ENCODE measurements at regions not wholly inside any gene's neighbourhood (a gene's known extent, or its start where the extent isn't known, plus 50 kb on each side); places are given as distances from the start of the nearest gene placed in this dataset.
"Not testable (repeated sequence)": the region's sequence is repeated elsewhere in the genome, so short reads cannot be mapped to it uniquely, and the experiment has no call there.

GRCh38 chr5:119780145-119780544 lies 150.8 kb downstream of the FAM170A start:
- in situ Hi-C loops (cut with HindIII; ENCODE audit: low sequenced_read_pairs); DNase-seq (ENCODE audit: low spot score): not testable (repeated sequence)

DNA sequence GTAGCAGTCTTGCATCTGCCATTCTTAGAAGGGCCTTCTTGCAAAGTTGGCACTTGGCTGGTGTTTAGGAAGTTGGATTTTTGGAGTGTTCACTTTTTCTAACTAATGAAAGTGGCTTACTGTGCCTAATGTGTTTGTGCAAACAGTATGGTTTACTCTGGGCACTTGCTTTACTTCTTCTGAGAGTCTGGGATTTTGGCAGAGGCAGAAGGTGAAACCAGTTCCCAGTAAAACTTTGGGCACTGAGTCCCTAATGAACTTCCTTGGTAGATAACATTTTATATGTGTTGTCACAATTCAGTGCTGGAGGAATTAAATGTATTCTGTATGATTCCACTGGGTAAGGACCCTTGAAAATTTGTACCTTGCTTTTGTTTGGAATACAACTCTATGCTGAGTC lies 155.7 kb downstream of the FAM170A start:
- in situ Hi-C loops (cut with HindIII; ENCODE audit: low sequenced_read_pairs): no loop called here
- no peak for DNase-seq (ENCODE audit: low spot score)

DNA sequence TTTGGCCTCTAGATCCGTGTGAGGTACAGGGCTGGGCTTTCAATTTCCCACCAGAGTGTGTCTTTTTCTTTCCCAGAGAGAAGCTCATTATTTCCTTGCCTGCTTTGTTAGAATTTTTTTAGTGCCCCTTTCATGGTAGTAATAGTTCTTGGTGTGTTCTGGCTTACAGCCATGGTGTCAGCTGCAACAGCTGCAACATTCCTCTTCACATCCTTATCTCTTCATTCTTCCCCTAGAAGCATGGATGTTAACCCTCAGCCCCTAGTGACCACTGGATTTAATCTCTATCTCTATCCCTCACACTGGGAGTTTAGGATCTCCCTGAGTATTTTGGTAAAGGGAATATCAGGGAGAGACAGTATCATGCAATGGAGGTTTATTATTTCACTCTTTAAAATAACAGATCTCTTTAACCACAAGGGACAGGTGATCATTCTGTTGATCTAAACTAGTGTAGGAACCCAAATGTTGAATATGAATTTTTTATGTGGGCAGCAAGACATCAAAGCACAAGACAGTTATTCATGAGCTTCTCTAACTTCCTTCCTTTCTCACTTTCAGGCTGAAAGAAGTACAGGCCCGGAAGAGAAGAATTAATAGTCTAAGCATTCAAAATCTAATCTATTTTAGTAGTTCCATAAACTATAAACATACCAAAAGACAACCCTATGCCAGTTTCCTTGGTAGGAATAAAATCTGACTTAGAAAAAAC lies 160.2 kb downstream of the FAM170A start:
- in situ Hi-C loops (cut with HindIII; ENCODE audit: low sequenced_read_pairs): no loop called here
- no peak for DNase-seq (ENCODE audit: low spot score)

- in situ Hi-C loops (cut with HindIII; ENCODE audit: low sequenced_read_pairs): no loop called here
- DNase-seq (ENCODE audit: low spot score): no peak
These were observed 162.9 kb downstream of the FAM170A start for GRCh38 chr5:119792161-119792799.

GRCh38 chr5:119795768-119796167 lies 166.4 kb downstream of the FAM170A start:
- in situ Hi-C loops (cut with HindIII; ENCODE audit: low sequenced_read_pairs): no loop called here
- DNase-seq (ENCODE audit: low spot score): no peak

- in situ Hi-C loops (cut with HindIII; ENCODE audit: low sequenced_read_pairs): no loop called here
- DNase-seq (ENCODE audit: low spot score): no peak
These were observed 172.2 kb downstream of the FAM170A start for GRCh38 chr5:119801570-119801969.

- in situ Hi-C loops (cut with HindIII; ENCODE audit: low sequenced_read_pairs): no loop called here
- DNase-seq (ENCODE audit: low spot score): no peak
These were observed 178.7 kb downstream of the FAM170A start for GRCh38 chr5:119808024-119808423.

GRCh38 chr5:119808474-119808873 lies 179.1 kb downstream of the FAM170A start:
- in situ Hi-C loops (cut with HindIII; ENCODE audit: low sequenced_read_pairs): no loop called here
- DNase-seq (ENCODE audit: low spot score): no peak

DNA sequence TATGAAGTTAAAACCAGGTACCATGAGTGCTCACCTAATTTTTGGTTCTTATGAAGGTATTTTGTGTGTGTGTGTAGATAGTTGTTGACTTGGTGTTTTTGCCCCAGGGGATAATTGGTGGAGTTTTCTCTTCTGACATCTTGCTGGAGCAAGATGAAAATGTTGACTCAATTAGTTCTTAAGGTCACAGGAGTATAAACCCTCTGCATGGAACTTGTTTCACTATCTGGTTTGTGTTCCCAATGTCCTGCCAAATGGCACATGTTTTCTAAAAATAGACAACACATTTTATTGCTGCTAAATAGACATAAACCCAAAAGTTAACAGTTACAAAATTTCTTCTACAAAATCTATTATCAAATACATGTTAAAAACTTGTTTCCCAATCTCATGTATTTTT lies 180.9 kb downstream of the FAM170A start:
- DNase-seq (ENCODE audit: low spot score): no peak
- in situ Hi-C loops (cut with HindIII; ENCODE audit: low sequenced_read_pairs): no loop called here

GRCh38 chr5:119811458-119811857 lies 182.1 kb downstream of the FAM170A start:
- in situ Hi-C loops (cut with HindIII; ENCODE audit: low sequenced_read_pairs): no loop called here

GRCh38 chr5:119814655-119815054 lies 185.3 kb downstream of the FAM170A start:
- no peak for DNase-seq (ENCODE audit: low spot score)
- in situ Hi-C loops (cut with HindIII; ENCODE audit: low sequenced_read_pairs): no loop called here

More at GRCh38 chr5:119811458-119811857, 182.1 kb downstream of the FAM170A start:
- no peak for DNase-seq (ENCODE audit: low spot score)

DNA sequence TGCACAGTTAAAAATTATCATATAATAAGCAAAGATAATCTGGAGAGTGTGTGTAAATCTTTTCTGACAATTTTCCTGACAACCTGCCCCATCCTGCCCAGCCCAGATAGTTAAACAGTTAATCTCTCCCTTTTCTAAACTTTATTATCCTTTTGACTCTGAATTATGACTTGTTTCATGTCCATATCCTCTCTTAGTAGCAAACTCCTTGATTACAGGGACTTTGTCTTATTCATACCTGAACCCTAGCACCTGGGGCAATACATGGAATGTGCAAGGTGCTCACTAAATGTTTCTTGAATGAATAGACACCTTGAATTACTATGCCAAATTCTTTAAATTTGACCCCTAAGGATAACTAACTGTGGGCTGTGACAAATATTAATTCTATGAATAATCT lies 186.7 kb downstream of the FAM170A start:
- in situ Hi-C loops (cut with HindIII; ENCODE audit: low sequenced_read_pairs): no loop called here
- DNase-seq (ENCODE audit: low spot score): no peak

DNA sequence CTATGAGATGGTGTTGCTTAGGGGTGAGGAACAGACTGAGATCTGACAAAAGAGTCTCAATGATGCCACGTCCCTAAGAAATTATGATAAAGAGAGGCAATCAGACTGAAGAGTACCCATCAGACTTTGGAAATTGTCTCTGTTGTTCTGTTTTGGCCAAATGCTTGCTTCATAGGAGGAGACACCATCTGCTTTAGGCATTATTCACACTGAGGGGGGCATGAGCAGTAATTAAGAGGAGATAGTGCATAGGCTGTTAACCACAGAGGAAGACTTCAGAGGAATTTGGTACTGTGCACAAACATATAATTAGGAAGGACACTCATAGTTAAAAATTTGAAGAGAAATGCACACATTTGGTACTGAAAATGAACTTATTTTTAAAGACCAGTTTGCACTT lies 190.7 kb downstream of the FAM170A start:
- DNase-seq (ENCODE audit: low spot score): no peak
- in situ Hi-C loops (cut with HindIII; ENCODE audit: low sequenced_read_pairs): no loop called here

DNA sequence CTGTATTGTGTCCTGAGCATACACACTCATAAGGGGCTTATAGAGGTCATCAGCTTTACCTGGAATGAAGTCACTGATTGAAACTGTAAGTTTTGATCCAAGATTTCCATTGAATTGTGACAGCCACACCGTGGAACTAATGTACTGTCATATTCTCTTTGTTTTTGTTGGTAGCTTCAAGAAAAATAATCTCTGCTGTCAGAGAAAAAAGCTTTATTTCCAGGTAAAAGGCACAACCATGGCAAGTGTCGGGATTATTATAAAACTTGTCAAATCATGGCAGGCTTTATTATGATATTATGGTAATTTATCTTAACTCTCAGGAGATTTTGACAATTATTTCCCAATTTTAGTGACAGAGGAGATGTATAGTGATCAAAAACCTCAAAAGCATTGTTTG lies 191.2 kb downstream of the FAM170A start:
- in situ Hi-C loops (cut with HindIII; ENCODE audit: low sequenced_read_pairs): no loop called here
- no peak for DNase-seq (ENCODE audit: low spot score)

GRCh38 chr5:119828541-119828940 lies 199.2 kb downstream of the FAM170A start:
- DNase-seq (ENCODE audit: low spot score): no peak
- in situ Hi-C loops (cut with HindIII; ENCODE audit: low sequenced_read_pairs): no loop called here

- DNase-seq (ENCODE audit: low spot score): no peak
- in situ Hi-C loops (cut with HindIII; ENCODE audit: low sequenced_read_pairs): no loop called here
These were observed 200.0 kb downstream of the FAM170A start for GRCh38 chr5:119829341-119829740.

- no peak for DNase-seq (ENCODE audit: low spot score)
- in situ Hi-C loops (cut with HindIII; ENCODE audit: low sequenced_read_pairs): no loop called here
These were observed 203.8 kb downstream of the FAM170A start for GRCh38 chr5:119833176-119833575.

- DNase-seq (ENCODE audit: low spot score): no peak
- in situ Hi-C loops (cut with HindIII; ENCODE audit: low sequenced_read_pairs): no loop called here
These were observed 210.8 kb downstream of the FAM170A start for GRCh38 chr5:119840175-119840574.

DNA sequence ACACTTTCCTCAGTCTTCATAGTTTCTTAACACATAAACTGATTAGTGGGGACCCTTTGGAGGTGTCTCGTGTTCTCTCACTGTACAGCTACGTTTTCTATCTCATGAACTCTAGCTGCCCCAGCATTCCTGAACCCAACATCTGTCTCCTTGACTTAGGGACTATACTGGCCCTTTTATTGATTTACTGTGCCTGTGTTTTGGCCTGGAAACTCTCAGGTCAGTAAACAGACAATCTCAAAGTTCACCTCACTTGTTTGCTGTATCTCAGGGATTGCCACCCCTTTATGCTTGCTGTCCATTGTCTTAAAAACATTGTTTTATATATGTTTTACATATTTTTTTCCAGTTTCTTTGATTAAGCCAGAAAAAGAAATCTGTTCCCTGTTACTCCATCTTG lies 222.8 kb downstream of the FAM170A start:
- DNase-seq (ENCODE audit: low spot score): no peak
- in situ Hi-C loops (cut with HindIII; ENCODE audit: low sequenced_read_pairs): no loop called here

GRCh38 chr5:119860463-119860862 lies 231.1 kb downstream of the FAM170A start:
- in situ Hi-C loops (cut with HindIII; ENCODE audit: low sequenced_read_pairs): no loop called here
- DNase-seq (ENCODE audit: low spot score): no peak

DNA sequence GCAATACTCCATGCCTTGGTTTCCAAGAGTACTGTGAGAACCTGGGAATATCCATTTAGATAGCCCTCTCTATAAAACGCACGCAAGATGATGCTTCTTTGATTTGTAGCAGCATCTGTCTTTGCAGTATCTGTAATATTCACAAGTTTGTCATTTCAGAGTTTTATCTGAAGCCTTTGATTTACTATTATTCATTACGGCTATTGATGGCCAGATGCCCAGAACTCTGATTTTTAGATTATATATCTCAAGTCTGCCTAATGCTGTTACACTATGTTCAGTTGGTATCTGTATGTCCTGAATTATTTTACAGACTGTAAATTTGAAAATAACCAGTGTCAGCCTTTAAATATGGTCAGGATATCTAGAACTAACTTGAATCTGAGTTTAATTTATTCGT lies 233.3 kb downstream of the FAM170A start:
- in situ Hi-C loops (cut with HindIII; ENCODE audit: low sequenced_read_pairs): no loop called here
- no peak for DNase-seq (ENCODE audit: low spot score)
